GM13977 (cell line): ENCODE measurements at regions not wholly inside any gene's neighbourhood (a gene's known extent, or its start where the extent isn't known, plus 50 kb on each side); places are given as distances from the start of the nearest gene placed in this dataset.

Experiments used
- DNase-seq: peaks from one replicate; pipeline ENCODE4 v3.0.0; 2012; ENCODE audit warnings: low spot score
- in situ Hi-C: fragments of 300-500 bp; cut with MboI; formaldehyde crosslinking; loops from one replicate; pipeline ENCODE4 v1.12.0; 2022; ENCODE audit warnings: low sequenced_read_pairs, low pct_unique_long_range_greater_than_20kb, mixed read lengths, inconsistent platforms; ENCODE audit not compliant: unreplicated experiment
- TF ChIP-seq, protein P1 (sequence below): IDR thresholded peaks from 2 replicates; pipeline ENCODE4 v1.5.1; 2012; ENCODE audit warnings: mild to moderate bottlenecking, control low read depth; ENCODE audit not compliant: insufficient read depth; ENCODE audit errors: extremely low read depth, missing control alignments

- TF ChIP-seq, protein P1, sequence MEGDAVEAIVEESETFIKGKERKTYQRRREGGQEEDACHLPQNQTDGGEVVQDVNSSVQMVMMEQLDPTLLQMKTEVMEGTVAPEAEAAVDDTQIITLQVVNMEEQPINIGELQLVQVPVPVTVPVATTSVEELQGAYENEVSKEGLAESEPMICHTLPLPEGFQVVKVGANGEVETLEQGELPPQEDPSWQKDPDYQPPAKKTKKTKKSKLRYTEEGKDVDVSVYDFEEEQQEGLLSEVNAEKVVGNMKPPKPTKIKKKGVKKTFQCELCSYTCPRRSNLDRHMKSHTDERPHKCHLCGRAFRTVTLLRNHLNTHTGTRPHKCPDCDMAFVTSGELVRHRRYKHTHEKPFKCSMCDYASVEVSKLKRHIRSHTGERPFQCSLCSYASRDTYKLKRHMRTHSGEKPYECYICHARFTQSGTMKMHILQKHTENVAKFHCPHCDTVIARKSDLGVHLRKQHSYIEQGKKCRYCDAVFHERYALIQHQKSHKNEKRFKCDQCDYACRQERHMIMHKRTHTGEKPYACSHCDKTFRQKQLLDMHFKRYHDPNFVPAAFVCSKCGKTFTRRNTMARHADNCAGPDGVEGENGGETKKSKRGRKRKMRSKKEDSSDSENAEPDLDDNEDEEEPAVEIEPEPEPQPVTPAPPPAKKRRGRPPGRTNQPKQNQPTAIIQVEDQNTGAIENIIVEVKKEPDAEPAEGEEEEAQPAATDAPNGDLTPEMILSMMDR = no peak
- DNase-seq = no peak
- in situ Hi-C loops = no loop called here
Observed at GRCh38 chr11:69954756-69955155, 123.4 kb upstream of the ANO1 start.

- in situ Hi-C loops = no loop called here
- DNase-seq = no peak
- TF ChIP-seq, protein P1 = no peak
Observed at GRCh38 chr11:69956669-69957190, 121.4 kb upstream of the ANO1 start.

- TF ChIP-seq, protein P1 = no peak
- in situ Hi-C loops = no loop called here
- no peak for DNase-seq
Observed at GRCh38 chr11:69957849-69958248, 120.3 kb upstream of the ANO1 start.

- DNase-seq = no peak
- TF ChIP-seq, protein P1 = no peak
- in situ Hi-C loops = no loop called here
Observed at GRCh38 chr11:69958308-69958707, 119.8 kb upstream of the ANO1 start.

DNA sequence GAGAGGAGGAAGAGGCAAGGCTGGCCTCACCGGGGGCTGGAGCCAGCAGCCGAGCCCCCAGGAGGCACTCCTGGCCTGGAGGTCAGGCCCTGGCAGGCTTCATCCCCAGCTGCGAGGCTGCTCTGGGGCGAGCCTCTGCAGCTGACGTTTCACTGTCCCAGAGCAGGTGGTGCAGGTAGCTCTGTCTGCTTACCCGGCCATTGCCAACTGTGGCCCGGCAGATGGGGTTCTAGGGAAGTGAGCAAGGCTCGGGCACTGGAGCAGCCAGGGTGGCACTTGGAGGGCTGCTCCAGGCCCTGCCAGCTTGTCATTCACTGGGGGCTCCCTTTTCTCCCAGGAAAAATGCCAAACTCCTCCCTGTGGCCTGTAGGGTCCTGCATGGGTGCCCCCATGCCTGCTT, 118.7 kb upstream of the ANO1 start:
- TF ChIP-seq, protein P1 = no peak
- no peak for DNase-seq
- in situ Hi-C loops = no loop called here

DNA sequence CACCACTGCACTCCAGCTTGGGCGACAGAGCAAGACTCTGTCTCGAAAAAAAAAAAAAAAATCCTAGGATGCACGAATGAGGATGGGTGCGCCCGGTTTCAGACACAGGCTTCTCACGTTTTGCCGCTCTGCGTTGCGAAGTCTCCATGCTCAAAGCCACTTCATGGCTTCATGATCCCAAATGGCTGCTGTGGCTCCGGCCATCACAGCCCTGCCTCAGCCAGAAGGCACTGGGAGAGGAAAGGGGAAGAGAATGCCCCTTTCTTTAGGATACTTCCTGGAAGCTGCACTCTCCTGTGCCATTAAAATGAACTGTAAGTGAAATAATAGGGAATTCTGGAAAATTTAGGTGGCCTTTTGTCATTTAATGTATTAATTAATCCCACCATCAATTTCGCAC, 116.4 kb upstream of the ANO1 start:
- in situ Hi-C loops = no loop called here
- TF ChIP-seq, protein P1 = no peak
- DNase-seq = no peak

DNA sequence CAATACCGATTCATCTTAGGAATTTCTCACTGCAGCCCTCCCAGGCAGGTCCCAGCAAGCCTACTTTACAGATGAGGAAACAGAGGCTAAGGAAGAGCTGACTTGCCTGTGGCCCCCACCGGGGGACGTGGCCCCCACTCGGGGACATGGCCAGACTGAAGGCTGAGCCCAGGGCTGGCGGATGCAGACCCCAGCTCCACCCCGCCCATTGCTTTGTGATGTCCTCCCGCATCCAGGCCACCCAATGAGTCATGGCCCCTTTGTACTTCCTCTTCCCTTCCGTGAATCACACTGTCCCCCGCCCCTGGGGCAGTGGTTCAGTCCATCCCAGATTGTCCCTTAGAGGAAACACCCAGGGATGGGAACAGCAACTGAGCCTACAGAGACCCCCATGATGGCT, 116.0 kb upstream of the ANO1 start:
- DNase-seq = no peak
- TF ChIP-seq, protein P1 = no peak
- in situ Hi-C loops = no loop called here
